ENCODE measurements at regions not wholly inside any gene's neighbourhood (a gene's known extent, or its start where the extent isn't known, plus 50 kb on each side); places are given as distances from the start of the nearest gene placed in this dataset.

DNA sequence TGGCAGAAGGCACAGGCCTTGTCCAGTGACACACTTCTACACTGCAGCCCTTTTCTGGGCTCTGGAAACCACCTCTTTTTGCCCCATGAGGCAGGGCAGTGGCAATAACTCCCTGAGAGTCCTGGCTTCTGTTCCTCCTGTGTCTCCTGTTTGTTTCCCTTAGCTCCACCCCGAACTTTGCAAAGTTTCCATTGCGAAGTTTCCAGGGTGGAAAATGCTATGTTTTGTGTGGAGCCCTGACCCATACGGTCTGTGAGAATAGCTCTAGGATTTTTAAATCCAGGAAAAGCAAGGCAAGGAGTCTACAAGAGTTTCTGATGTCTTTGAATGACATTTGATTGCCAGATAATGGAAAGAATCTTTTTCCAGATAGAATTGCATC, 92.2 kb upstream of the AKR1E2 start:
- Histone ChIP-seq H3K9ac (replicated peaks; ENCODE audit: extremely low read depth, insufficient read depth, low read length) (no peak overlapping the region), H3K27ac (ENCODE audit: insufficient read depth, low read depth, low read length) (no peak overlapping the region), H4K20me1 (replicated peaks; ENCODE audit: control insufficient read depth, extremely low read depth, insufficient read depth, low read length) (no peaks in the 10 kb centered on the region), H3K79me2 (ENCODE audit: control insufficient read depth, insufficient read depth, low read length) (no peaks in the 10 kb centered on the region), H3K9me1 (replicated peaks; ENCODE audit: control insufficient read depth, extremely low read depth, insufficient read depth, low read length) (no peaks in the 10 kb centered on the region), H3K4me1 (ENCODE audit: control insufficient read depth, extremely low read depth, insufficient read depth, low read length) (peaks cover 7% of the 10 kb centered on the region), H3K4me3 (replicated peaks in 1 of 3; ENCODE audit: insufficient read depth in 1 of 3, low read depth in 1 of 3, low read length in 3 of 3) (no peak overlapping the region), H2AFZ (ENCODE audit: low read depth, low read length) (no peak overlapping the region), H3K36me3 (ENCODE audit: control insufficient read depth in 2 of 2, extremely low read depth in 1 of 2, insufficient read depth in 2 of 2, low read length in 2 of 2) (no peaks in the 10 kb centered on the region), H3K9me3 (replicated peaks; ENCODE audit: control insufficient read depth, insufficient read depth, low read length) (no peaks in the 10 kb centered on the region), H3K4me2 (ENCODE audit: insufficient read depth, low read length) (no peak overlapping the region), H3K27me3 (ENCODE audit: control insufficient read depth in 2 of 2, insufficient read depth in 2 of 2, low read length in 2 of 2) (no peaks in the 10 kb centered on the region)
- FAIRE-seq, result no peak
- CTCF ChIA-PET, result interaction anchor here (1.3 to 2.0 kb wide), 2 partner anchors 8 to 14 kb away, joined by 3 to 10 read pairs; no protein-coding TSS in a partner anchor
- no peak for DNase-seq (ENCODE audit: low read depth, low spot score)
- POLR2A ChIA-PET, result no interaction called here
- intact Hi-C loops (cut with micrococcal nuclease), result no loop called here
- dilution Hi-C loops (cut with MboI; ENCODE audit: extremely low pct_ligation_motif_present, low sequenced_read_pairs), result no loop called here
- no TSS peak for BruUV-seq (replicated peaks)
- no peak for TF ChIP-seq FOS (IDR thresholded peaks at IDR 0.05; ENCODE audit: borderline replicate concordance, insufficient read depth, low read length)
- TF ChIP-seq POLR2A (IDR thresholded peaks at IDR 0.05; ENCODE audit: low read depth, low read length), result no peak
- no peak for TF ChIP-seq JUN (IDR thresholded peaks at IDR 0.05; ENCODE audit: borderline replicate concordance, insufficient read depth, insufficient read length, low read depth)
- TF ChIP-seq MYC (IDR thresholded peaks at IDR 0.05; ENCODE audit: low read depth, low read length), result no peak
- no peak for TF ChIP-seq GATA2 (IDR thresholded peaks at IDR 0.05; ENCODE audit: insufficient read depth, insufficient read length, low read depth, low read length)
- no peak for TF ChIP-seq EZH2 (IDR thresholded peaks at IDR 0.05; ENCODE audit: borderline replicate concordance, low read depth, low read length, severe bottlenecking)

DNA sequence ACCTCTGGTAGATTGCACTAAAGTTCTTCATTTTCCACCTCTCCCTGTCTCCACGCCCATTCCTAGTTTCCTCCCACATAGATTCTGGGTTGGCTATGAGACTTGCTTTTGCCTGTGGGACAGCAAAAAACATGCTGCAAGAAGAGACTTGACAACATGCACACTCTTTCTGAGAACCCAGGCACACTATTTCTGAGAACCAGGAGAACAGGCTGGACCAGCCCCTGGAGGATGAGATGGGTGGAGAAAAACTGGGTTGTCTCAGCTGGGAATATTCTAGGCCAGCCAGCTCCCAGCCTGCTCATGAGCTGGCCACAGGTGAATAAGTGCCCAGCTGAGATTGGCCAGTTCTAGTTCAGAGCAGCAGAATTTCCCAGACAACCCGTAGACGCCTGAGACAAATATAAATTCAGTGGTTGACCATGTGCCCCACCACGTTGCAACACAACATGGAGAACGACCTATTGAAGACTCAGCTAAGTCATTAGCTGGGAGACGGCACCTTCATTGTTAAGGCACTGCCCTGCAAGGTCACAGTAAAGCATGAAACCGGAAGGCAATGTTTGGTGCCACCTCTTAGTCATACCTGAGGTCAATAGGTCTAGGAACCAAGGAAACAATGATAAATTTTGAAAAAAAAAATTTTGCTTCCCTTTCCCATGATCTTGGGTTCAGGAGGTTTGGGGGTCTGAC, 92.7 kb upstream of the AKR1E2 start:
- no TSS peak for BruUV-seq (replicated peaks)
- CTCF ChIA-PET, result interaction anchor here (1.3 kb wide), 1 partner anchor 14 kb away, joined by 3 read pairs; no protein-coding TSS in a partner anchor
- Histone ChIP-seq H3K9me3 (replicated peaks; ENCODE audit: control insufficient read depth, insufficient read depth, low read length) (no peaks in the 10 kb centered on the region), H3K79me2 (ENCODE audit: control insufficient read depth, insufficient read depth, low read length) (no peaks in the 10 kb centered on the region), H3K4me3 (replicated peaks in 1 of 3; ENCODE audit: insufficient read depth in 1 of 3, low read depth in 1 of 3, low read length in 3 of 3) (no peak overlapping the region), H3K9ac (replicated peaks; ENCODE audit: extremely low read depth, insufficient read depth, low read length) (no peak overlapping the region), H4K20me1 (replicated peaks; ENCODE audit: control insufficient read depth, extremely low read depth, insufficient read depth, low read length) (no peaks in the 10 kb centered on the region), H3K9me1 (replicated peaks; ENCODE audit: control insufficient read depth, extremely low read depth, insufficient read depth, low read length) (no peaks in the 10 kb centered on the region), H2AFZ (ENCODE audit: low read depth, low read length) (no peak overlapping the region), H3K36me3 (ENCODE audit: control insufficient read depth in 2 of 2, extremely low read depth in 1 of 2, insufficient read depth in 2 of 2, low read length in 2 of 2) (no peaks in the 10 kb centered on the region), H3K4me1 (ENCODE audit: control insufficient read depth, extremely low read depth, insufficient read depth, low read length) (peaks cover 7% of the 10 kb centered on the region), H3K27ac (ENCODE audit: insufficient read depth, low read depth, low read length) (no peak overlapping the region), H3K4me2 (ENCODE audit: insufficient read depth, low read length) (no peak overlapping the region), H3K27me3 (ENCODE audit: control insufficient read depth in 2 of 2, insufficient read depth in 2 of 2, low read length in 2 of 2) (no peaks in the 10 kb centered on the region)
- DNase-seq (ENCODE audit: low read depth, low spot score), result peak; percentile 25
- peak; percentile 12 for FAIRE-seq
- dilution Hi-C loops (cut with MboI; ENCODE audit: extremely low pct_ligation_motif_present, low sequenced_read_pairs), result no loop called here
- intact Hi-C loops (cut with micrococcal nuclease), result no loop called here
- TF ChIP-seq MYC (IDR thresholded peaks at IDR 0.05; ENCODE audit: low read depth, low read length) (no peak), POLR2AphosphoS5 (IDR thresholded peaks at IDR 0.05; ENCODE audit: insufficient read depth, low read depth, low read length) (no peak), GATA2 (IDR thresholded peaks at IDR 0.05; ENCODE audit: insufficient read depth, insufficient read length, low read depth, low read length) (no peak), FOS (IDR thresholded peaks at IDR 0.05; ENCODE audit: borderline replicate concordance, insufficient read depth, low read length) (no peak), JUN (IDR thresholded peaks at IDR 0.05; ENCODE audit: borderline replicate concordance, insufficient read depth, insufficient read length, low read depth) (no peak), POLR2A (IDR thresholded peaks at IDR 0.05; ENCODE audit: low read depth, low read length) (no peak), EZH2 (IDR thresholded peaks at IDR 0.05; ENCODE audit: borderline replicate concordance, low read depth, low read length, severe bottlenecking) (no peak)
- TF ChIP-seq, protein P1, sequence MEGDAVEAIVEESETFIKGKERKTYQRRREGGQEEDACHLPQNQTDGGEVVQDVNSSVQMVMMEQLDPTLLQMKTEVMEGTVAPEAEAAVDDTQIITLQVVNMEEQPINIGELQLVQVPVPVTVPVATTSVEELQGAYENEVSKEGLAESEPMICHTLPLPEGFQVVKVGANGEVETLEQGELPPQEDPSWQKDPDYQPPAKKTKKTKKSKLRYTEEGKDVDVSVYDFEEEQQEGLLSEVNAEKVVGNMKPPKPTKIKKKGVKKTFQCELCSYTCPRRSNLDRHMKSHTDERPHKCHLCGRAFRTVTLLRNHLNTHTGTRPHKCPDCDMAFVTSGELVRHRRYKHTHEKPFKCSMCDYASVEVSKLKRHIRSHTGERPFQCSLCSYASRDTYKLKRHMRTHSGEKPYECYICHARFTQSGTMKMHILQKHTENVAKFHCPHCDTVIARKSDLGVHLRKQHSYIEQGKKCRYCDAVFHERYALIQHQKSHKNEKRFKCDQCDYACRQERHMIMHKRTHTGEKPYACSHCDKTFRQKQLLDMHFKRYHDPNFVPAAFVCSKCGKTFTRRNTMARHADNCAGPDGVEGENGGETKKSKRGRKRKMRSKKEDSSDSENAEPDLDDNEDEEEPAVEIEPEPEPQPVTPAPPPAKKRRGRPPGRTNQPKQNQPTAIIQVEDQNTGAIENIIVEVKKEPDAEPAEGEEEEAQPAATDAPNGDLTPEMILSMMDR (IDR thresholded peaks at IDR 0.05; ENCODE audit: extremely low read depth in 1 of 2, insufficient read depth in 1 of 2, low read depth in 1 of 2, low read length in 2 of 2), result no peak
- TF ChIP-seq, protein P2, sequence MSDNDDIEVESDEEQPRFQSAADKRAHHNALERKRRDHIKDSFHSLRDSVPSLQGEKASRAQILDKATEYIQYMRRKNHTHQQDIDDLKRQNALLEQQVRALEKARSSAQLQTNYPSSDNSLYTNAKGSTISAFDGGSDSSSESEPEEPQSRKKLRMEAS (IDR thresholded peaks at IDR 0.05; ENCODE audit: insufficient read depth, insufficient read length), result no peak
- POLR2A ChIA-PET, result no interaction called here
